Activated T-cell treated with anti-CD3 and anti-CD28 coated beads, Interleukin-2, amount 50 U/mL, for 48 hours (primary cell): ENCODE measurements at regions not wholly inside any gene's neighbourhood (a gene's known extent, or its start where the extent isn't known, plus 50 kb on each side); places are given as distances from the start of the nearest gene placed in this dataset.
A peak's percentile ranks its signal among the peaks of the same experiment; 100 is the strongest.

Source experiments
- DNase-seq, 2 experiments: peaks; one replicate each; pipeline ENCODE4 v3.0.0-alpha.2; 2020

GRCh38 chr12:4133636-4134447 is 139.7 kb upstream of the CCND2 start:
- no peak for DNase-seq

- no peak for DNase-seq
These were observed 140.5 kb upstream of the CCND2 start for GRCh38 chr12:4133029-4133428.

- DNase-seq, result no peak
These were observed 152.0 kb upstream of the CCND2 start for GRCh38 chr12:4121506-4122020.

DNA sequence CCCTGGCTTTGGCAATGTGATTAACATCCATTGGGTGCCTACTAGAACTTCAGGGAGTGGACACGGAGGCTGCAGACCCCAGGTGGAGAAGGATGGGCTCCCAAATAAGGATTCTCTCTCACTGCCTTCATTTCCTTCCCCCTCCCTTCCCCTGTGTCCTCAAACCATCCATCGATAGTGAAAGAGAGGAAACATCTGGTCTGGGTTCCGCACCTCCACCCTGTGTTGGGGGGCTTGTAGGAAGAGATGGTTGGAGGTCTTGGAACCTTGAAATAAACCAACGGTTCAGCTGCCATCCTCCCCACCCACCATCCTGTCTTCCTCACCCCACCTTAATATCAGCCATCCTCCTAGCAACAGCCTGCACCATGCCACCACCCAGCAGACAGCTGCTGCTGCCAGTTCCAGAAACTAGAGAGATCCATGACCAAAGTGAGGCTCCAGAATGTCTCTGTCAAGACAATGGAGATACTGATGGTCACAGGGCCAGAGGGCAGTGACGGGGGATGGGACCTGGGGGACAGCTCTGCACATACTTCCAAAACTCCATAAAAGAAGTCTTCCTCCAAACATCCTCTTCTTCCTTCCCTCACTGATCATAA is 153.1 kb upstream of the CCND2 start:
- no peak for DNase-seq

- peak; percentile 76 to 80 for DNase-seq
These were observed 154.3 kb upstream of the CCND2 start for GRCh38 chr12:4119157-4119761.

DNA sequence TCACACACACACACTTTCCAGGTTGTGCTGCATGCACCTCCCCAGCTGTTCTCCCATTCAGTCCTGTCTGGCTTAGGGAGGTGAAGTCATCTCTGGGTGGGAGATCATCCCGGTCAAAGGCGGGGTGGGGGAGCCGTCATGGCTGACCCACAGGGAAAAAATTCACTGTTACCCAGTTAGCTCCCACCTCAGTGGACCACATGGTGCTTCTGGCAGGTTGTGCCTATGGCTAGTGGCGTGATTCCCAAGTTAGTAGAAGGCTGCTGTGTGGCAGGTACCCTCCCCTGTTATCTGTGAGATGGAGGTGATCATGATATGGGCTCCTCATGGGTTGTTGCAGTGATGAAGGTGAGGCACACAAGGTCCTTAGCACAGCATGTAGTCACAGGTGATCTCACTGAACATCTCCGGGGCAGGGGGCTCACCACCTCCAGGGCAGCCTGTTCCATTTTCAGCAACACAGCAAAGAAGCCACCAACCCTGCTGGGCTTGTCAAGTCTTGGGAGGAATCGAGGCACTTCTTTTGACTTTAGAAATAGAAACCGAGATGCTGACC is 154.9 kb upstream of the CCND2 start:
- peak; percentile 68 to 72 for DNase-seq

DNA sequence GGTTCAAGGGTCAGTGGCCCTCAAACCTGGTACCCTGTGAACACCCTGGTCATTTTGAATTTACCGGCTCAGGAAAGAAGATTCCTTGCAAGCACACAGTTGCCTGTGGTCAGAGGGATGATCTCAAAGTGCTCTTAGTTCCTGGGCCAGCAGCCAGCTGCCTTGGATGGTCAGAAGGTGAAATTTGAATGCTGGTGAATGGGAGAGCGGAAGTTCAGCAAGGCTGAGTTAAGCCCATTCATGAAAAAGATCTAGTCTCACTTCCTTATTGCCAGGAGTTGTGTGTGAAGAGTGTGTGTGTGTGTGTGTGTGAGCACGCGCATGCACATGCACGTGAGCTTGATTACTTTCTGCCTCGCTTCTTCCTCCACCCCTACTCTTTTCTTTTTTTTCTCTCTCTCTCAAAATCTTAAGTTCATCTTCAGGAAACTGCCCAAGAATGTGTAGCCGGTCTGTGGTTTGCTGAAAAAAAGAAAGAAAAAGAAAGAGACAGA is 155.5 kb upstream of the CCND2 start:
- no peak for DNase-seq

DNA sequence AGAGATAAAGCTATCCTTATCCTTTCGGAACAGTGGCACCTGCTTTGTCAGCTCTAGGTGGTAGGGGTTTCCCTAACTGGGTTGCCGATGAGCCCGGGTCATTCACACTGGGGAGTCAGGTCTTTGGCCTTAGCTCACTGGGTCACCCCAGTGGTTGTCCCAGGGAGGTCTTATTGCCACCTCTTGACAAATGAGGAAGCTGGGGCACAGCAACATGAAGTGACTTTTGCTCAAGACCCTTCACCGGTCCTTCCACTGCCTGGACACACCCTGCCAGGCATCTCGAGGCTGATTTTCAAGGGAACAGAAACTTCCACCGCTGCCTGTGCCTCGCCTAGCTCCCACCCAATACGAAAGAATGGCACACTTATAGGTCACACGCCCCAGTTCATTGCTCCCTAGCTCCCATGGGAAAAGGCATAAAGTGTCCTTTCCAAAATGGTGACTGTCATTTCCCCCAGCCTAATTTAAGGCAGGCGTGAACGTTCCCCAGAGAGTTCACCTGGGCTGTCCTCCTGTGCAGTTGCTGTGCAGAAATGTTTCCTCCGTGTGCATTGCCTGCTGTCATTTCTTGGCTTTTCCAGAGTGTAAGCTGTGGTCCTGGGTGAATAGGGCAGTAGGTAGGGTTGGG is 156.1 kb upstream of the CCND2 start:
- no peak for DNase-seq

DNA sequence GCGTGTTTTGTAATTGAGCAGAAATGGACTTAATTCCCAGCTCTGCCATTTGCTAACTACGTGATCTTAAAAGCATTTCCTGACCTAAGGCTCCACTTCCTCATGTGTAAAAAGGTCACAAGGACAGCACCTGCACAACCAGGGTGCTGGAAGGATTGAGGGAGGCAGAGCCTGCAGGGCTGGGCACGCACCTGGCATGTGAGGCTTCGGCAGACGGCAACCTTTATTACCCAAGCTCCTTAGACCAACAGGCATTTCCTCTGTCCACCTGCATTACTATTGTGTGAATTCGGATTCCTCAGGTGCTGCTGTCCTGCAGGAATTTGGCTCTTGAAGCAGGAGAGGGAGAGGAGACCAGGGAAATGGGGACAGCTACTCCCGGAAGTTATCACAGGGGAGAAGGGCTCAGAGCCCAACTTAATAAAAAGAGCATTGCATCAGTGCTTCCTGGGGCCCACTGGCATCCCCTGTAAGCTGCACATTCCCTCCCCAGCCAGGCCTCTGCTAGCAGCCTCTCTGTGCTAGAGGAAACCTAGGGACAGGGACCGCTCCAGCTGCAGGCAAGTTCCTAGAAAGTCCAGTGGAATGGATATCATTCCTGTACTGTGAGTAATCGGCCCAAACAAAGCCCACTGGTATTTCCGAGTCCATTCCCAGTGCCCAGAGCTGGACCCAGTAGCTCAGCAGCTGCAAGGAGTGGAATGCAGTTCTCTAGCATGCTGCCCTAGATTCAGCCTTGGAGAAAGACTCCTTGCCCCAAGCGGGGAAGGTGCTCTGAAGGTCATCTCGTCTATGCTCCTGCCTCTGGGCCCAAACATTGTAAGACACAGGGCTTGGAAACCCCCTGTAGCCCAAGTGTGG is 157.1 kb upstream of the CCND2 start:
- DNase-seq, result no peak

- DNase-seq, result no peak
These were observed 158.0 kb upstream of the CCND2 start for GRCh38 chr12:4115570-4115969.

DNA sequence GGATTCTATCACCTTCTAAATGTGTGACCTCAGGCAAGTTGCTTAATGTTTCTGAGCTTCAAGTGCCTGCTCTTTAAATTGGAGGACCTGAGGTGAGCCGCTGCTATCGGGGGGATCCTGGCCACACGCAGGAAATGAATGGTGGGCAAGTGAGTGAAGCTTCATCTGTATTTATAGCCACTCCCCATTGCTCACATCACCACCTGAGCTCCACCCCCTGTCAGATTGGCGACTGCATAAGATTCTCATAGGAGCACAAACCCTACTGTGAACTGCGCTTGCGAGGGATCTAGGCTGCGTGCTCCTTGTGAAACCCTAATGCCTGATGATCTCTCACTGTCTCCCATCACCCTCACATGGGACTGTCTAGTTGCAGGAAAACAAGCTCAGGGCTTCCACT is 158.6 kb upstream of the CCND2 start:
- peak in 1 of 2 experiments; percentile 65 for DNase-seq

- no peak for DNase-seq
These were observed 160.7 kb upstream of the CCND2 start for GRCh38 chr12:4112734-4113325.

- DNase-seq, result no peak
These were observed 161.3 kb upstream of the CCND2 start for GRCh38 chr12:4112290-4112689.

GRCh38 chr12:4111010-4111409 is 162.6 kb upstream of the CCND2 start:
- DNase-seq, result no peak

DNA sequence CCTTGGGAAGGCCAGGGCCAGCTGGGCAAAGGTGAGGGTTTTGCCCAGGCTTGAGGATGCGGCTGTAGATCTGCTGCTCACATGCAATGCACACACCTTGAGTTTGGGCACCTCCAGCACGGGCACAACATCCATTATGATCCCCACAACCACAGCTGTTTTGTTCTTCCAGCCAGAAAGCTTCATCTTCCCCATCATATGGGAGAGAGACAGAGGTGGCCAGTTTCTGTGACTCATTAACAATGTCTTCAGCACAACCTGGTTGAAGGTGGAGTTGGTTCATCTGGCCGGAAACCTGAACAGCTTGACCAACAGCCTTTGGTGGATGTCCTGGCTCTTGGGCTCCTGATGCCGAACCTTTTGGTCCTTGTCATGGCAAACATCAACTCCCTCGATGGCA is 163.7 kb upstream of the CCND2 start:
- no peak for DNase-seq

DNA sequence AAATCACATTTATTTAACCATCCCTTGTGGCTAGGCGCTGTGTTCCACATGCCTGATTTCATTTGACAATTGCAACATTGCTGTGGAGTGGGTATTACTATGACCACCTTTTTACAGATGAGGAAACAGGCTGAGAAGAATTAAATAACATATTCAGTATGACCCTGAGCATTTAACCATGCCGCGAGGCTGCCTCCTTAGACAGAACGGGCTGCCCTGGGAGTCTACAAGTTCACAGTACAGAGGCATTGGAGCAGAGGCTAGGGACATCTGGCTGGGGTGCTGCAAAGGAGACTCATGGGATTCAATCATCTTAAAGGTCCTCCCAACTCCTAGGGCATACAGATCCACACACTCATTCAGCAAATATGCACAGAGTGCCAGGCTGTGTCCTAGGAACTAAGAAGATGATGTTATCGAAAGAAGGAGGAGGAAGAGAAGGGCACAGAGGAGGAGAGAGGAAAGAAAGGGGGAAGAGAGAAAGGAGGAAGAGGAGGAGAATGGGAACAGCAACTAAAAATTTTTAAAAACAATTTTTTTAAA is 164.7 kb upstream of the CCND2 start:
- no peak for DNase-seq

GRCh38 chr12:4107911-4108697 is 165.5 kb upstream of the CCND2 start:
- DNase-seq, result no peak

- peak; percentile 72 to 75 for DNase-seq
These were observed 166.1 kb upstream of the CCND2 start for GRCh38 chr12:4107436-4107878.

- peak in 1 of 2 experiments; percentile 35 for DNase-seq
These were observed 166.9 kb upstream of the CCND2 start for GRCh38 chr12:4106621-4107020.

- no peak for DNase-seq
These were observed 168.8 kb upstream of the CCND2 start for GRCh38 chr12:4104722-4105244.
